ENCODE measurements at regions not wholly inside any gene's neighbourhood (a gene's known extent, or its start where the extent isn't known, plus 50 kb on each side); places are given as distances from the start of the nearest gene placed in this dataset.
A peak's percentile ranks its signal among the peaks of the same experiment; 100 is the strongest.
"Not testable (repeated sequence)": the region's sequence is repeated elsewhere in the genome, so short reads cannot be mapped to it uniquely, and the experiment has no call there.

DNA sequence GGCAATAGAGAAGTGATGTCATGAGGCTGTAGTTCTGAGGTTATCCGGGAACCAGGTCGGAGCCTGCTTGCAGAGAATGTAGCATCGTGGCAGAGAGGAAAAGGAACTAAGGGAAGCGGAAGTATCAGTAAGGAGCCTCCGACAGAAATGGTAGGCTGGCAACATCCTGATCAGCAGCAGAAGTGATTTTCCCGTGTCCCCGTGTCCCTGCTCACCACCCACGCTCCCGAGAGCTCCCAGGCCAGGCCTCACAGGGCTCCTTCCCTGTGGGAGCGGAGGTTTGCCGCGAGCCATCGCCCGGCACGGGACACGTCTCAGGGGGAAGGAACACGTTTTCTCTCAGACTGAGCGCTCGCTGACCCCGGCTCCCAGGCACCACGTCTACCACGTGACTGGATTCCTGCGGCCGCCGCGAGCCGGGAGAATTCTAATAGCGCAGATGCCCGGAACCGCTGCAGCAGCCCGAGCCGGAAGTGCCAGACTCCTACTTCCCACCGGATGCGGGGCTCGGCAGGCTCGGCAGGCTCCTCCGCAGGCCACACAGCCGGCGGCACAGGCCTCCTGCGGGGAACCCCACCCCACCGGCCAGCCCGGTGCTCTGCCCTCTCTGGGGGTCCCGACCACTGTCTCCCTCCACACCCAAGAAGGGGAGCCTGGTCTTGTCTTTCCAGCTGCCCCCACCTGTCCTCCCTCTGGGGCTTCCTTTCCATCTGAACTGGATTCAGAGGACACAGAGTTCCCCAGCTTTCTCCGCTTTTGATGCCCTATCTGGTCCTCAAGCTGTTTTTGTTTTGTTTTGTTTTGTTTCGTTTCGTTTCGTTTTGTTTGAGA lies 99.3 kb downstream of the BDH1 start:
- no peaks in the 10 kb centered on the region for H3K27me3 ChIP-seq (ENCODE audit: control insufficient read depth in 4 of 4, insufficient read depth in 4 of 4, low read length in 3 of 4)
- no peaks in the 10 kb centered on the region for H3K36me3 ChIP-seq (ENCODE audit: control insufficient read depth in 4 of 4, insufficient read depth in 3 of 4, low read depth in 1 of 4, low read length in 3 of 4)
- no peaks in the 10 kb centered on the region for H3K9me3 ChIP-seq (ENCODE audit: control insufficient read depth in 4 of 4, low read length in 3 of 4)
- H3K4me1 ChIP-seq (ENCODE audit: control insufficient read depth in 4 of 4, insufficient read depth in 4 of 4, low read length in 3 of 4), result peaks cover 0 to 11% (median 5%) of the 10 kb centered on the region in 4 donors
- H3K4me3 ChIP-seq (ENCODE audit: low read depth in 1 of 3, low read length in 3 of 3), result peak overlapping the region; percentile 70 to 90 (median 71)
- peak overlapping the region; percentile 49 to 74 for H3K9ac ChIP-seq (ENCODE audit: low read depth in 1 of 2, low read length in 2 of 2)
- WGBS, result 4% methylated on average over 47 of the region's 47 CpGs
- H3K27ac ChIP-seq (ENCODE audit: low read depth in 1 of 2, low read length in 2 of 2), result peak overlapping the region; percentile 65 to 84
- peak; percentile 66 for DNase-seq (ENCODE audit: low spot score)
- TF ChIP-seq YY1 (IDR thresholded peaks at IDR 0.05), result peak; percentile 77
- peak; percentile 74 for TF ChIP-seq SP1 (IDR thresholded peaks at IDR 0.05)
- peak; percentile 88 to 91 for TF ChIP-seq EGR1 (IDR thresholded peaks at IDR 0.05; ENCODE audit: low read depth in 2 of 2)
- peak; percentile 64 to 72 for TF ChIP-seq RXRA (IDR thresholded peaks at IDR 0.05)
- no peak for TF ChIP-seq NR2F2 (IDR thresholded peaks at IDR 0.05)
- TF ChIP-seq RAD21 (IDR thresholded peaks at IDR 0.05), result peak; percentile 50 to 59
- TF ChIP-seq, protein P1, sequence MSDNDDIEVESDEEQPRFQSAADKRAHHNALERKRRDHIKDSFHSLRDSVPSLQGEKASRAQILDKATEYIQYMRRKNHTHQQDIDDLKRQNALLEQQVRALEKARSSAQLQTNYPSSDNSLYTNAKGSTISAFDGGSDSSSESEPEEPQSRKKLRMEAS (IDR thresholded peaks at IDR 0.05), result peak; percentile 98
- no peak for TF ChIP-seq HNF4G (IDR thresholded peaks at IDR 0.05)
- TF ChIP-seq GABPA (IDR thresholded peaks at IDR 0.05 in 1 of 2, conservative IDR thresholded peaks at IDR 0.05 in 1 of 2), result peak; percentile 77 to 90
- no peak for TF ChIP-seq FOXA1 (IDR thresholded peaks at IDR 0.05)
- peak in 1 of 2 donors; percentile 21 for TF ChIP-seq HNF4A (conservative IDR thresholded peaks at IDR 0.05)
- TF ChIP-seq TAF1 (conservative IDR thresholded peaks at IDR 0.05), result peak; percentile 76
- TF ChIP-seq FOXA2 (IDR thresholded peaks at IDR 0.05), result no peak

DNA sequence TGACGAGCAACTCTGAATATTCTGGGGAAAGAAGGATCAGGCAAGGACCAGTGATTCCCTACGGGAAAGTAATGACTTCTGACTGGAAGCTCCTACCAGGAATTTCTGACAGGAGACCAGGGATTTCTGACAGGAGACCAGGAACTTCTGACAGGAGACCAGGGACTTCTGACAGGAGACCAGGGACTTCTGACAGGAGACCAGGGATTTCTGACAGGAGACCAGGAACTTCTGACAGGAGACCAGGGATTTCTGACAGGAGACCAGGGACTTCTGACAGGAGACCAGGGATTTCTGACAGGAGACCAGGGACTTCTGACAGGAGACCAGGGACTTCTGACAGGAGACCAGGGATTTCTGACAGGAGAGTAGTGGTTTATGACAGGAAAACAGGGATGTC lies 100.9 kb downstream of the BDH1 start:
- H3K4me1 ChIP-seq (ENCODE audit: control insufficient read depth in 4 of 4, insufficient read depth in 4 of 4, low read length in 3 of 4), result peaks cover 0 to 11% (median 5%) of the 10 kb centered on the region in 4 donors
- not testable (repeated sequence) for H3K4me3 ChIP-seq (ENCODE audit: low read depth in 1 of 3, low read length in 3 of 3); H3K9me3 ChIP-seq (ENCODE audit: control insufficient read depth in 4 of 4, low read length in 3 of 4); H3K9ac ChIP-seq (ENCODE audit: low read depth in 1 of 2, low read length in 2 of 2); H3K27me3 ChIP-seq (ENCODE audit: control insufficient read depth in 4 of 4, insufficient read depth in 4 of 4, low read length in 3 of 4); H3K27ac ChIP-seq (ENCODE audit: low read depth in 1 of 2, low read length in 2 of 2); H3K36me3 ChIP-seq (ENCODE audit: control insufficient read depth in 4 of 4, insufficient read depth in 3 of 4, low read depth in 1 of 4, low read length in 3 of 4); DNase-seq (ENCODE audit: low spot score)
- 78% methylated on average over 2 of the region's 2 CpGs for whole genome bisulfite sequencing

DNA sequence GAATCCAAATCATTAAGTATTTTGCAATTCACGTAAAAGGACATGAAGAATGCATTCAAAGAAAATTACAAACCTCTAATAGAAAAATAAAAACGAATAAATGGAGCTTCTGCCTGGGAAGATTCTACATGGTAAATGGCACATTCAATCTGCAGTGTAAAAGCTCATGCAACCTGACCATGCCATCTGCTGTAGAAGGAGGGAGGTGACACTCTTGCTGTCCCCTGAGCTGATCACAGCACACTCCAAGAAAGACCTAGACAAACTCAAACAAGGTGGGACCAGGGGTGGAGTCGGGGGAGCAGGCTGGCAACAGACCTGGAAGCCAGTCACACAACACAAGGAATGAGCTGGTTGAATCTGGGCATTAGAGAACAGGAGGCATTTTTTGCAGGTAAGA lies 101.8 kb downstream of the BDH1 start:
- no peaks in the 10 kb centered on the region for H3K36me3 ChIP-seq (ENCODE audit: control insufficient read depth in 4 of 4, insufficient read depth in 3 of 4, low read depth in 1 of 4, low read length in 3 of 4)
- TF ChIP-seq HNF4A (conservative IDR thresholded peaks at IDR 0.05) (no peak), RXRA (IDR thresholded peaks at IDR 0.05) (no peak), TAF1 (conservative IDR thresholded peaks at IDR 0.05) (no peak), RAD21 (IDR thresholded peaks at IDR 0.05) (peak; percentile 53 to 60), HNF4G (IDR thresholded peaks at IDR 0.05) (no peak), SP1 (IDR thresholded peaks at IDR 0.05) (no peak), EGR1 (IDR thresholded peaks at IDR 0.05; ENCODE audit: low read depth in 2 of 2) (no peak)
- TF ChIP-seq, protein P1 (IDR thresholded peaks at IDR 0.05), result no peak
- TF ChIP-seq, protein P2, sequence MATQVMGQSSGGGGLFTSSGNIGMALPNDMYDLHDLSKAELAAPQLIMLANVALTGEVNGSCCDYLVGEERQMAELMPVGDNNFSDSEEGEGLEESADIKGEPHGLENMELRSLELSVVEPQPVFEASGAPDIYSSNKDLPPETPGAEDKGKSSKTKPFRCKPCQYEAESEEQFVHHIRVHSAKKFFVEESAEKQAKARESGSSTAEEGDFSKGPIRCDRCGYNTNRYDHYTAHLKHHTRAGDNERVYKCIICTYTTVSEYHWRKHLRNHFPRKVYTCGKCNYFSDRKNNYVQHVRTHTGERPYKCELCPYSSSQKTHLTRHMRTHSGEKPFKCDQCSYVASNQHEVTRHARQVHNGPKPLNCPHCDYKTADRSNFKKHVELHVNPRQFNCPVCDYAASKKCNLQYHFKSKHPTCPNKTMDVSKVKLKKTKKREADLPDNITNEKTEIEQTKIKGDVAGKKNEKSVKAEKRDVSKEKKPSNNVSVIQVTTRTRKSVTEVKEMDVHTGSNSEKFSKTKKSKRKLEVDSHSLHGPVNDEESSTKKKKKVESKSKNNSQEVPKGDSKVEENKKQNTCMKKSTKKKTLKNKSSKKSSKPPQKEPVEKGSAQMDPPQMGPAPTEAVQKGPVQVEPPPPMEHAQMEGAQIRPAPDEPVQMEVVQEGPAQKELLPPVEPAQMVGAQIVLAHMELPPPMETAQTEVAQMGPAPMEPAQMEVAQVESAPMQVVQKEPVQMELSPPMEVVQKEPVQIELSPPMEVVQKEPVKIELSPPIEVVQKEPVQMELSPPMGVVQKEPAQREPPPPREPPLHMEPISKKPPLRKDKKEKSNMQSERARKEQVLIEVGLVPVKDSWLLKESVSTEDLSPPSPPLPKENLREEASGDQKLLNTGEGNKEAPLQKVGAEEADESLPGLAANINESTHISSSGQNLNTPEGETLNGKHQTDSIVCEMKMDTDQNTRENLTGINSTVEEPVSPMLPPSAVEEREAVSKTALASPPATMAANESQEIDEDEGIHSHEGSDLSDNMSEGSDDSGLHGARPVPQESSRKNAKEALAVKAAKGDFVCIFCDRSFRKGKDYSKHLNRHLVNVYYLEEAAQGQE (IDR thresholded peaks at IDR 0.05), result no peak
- peaks cover 0 to 11% (median 5%) of the 10 kb centered on the region in 4 donors for H3K4me1 ChIP-seq (ENCODE audit: control insufficient read depth in 4 of 4, insufficient read depth in 4 of 4, low read length in 3 of 4)
- WGBS, result 51% methylated on average over 3 of the region's 3 CpGs
- H3K27me3 ChIP-seq (ENCODE audit: control insufficient read depth in 4 of 4, insufficient read depth in 4 of 4, low read length in 3 of 4), result no peaks in the 10 kb centered on the region
- H3K9ac ChIP-seq (ENCODE audit: low read depth in 1 of 2, low read length in 2 of 2), result no peak overlapping the region
- H3K27ac ChIP-seq (ENCODE audit: low read depth in 1 of 2, low read length in 2 of 2), result no peak overlapping the region
- DNase-seq (ENCODE audit: low spot score), result no peak
- H3K9me3 ChIP-seq (ENCODE audit: control insufficient read depth in 4 of 4, low read length in 3 of 4), result no peaks in the 10 kb centered on the region
- H3K4me3 ChIP-seq (ENCODE audit: low read depth in 1 of 3, low read length in 3 of 3), result no peak overlapping the region

Data from liver (tissue), 7 donors.